ENCODE measurements at regions not wholly inside any gene's neighbourhood (a gene's known extent, or its start where the extent isn't known, plus 50 kb on each side); places are given as distances from the start of the nearest gene placed in this dataset.
"Not testable (repeated sequence)": the region's sequence is repeated elsewhere in the genome, so short reads cannot be mapped to it uniquely, and the experiment has no call there.

- Histone ChIP-seq H3K36me3 (ENCODE audit: control insufficient read depth, insufficient read depth, low read length) (no peaks in the 10 kb centered on the region), H3K27ac (ENCODE audit: insufficient read depth, low read length, poor library complexity, severe bottlenecking) (no peak overlapping the region), H3K4me3 (ENCODE audit: insufficient read depth, low read depth, low read length, poor library complexity, severe bottlenecking) (no peak overlapping the region), H3K4me1 (ENCODE audit: control insufficient read depth, insufficient read depth, low read length, poor library complexity, severe bottlenecking) (no peaks in the 10 kb centered on the region), H3K27me3 (replicated peaks; ENCODE audit: control insufficient read depth, insufficient read depth, low read length, poor library complexity, severe bottlenecking) (no peaks in the 10 kb centered on the region), H3K9me3 (ENCODE audit: control insufficient read depth, low read length) (no peaks in the 10 kb centered on the region)
- no peak for DNase-seq
Observed at GRCh38 chr19:30978639-30979038, 370.6 kb downstream of the TSHZ3 start.

- Histone ChIP-seq H3K27me3 (replicated peaks; ENCODE audit: control insufficient read depth, insufficient read depth, low read length, poor library complexity, severe bottlenecking) (no peaks in the 10 kb centered on the region), H3K4me1 (ENCODE audit: control insufficient read depth, insufficient read depth, low read length, poor library complexity, severe bottlenecking) (no peaks in the 10 kb centered on the region), H3K27ac (ENCODE audit: insufficient read depth, low read length, poor library complexity, severe bottlenecking) (no peak overlapping the region), H3K4me3 (ENCODE audit: insufficient read depth, low read depth, low read length, poor library complexity, severe bottlenecking) (no peak overlapping the region), H3K36me3 (ENCODE audit: control insufficient read depth, insufficient read depth, low read length) (no peaks in the 10 kb centered on the region), H3K9me3 (ENCODE audit: control insufficient read depth, low read length) (no peaks in the 10 kb centered on the region)
- DNase-seq: no peak
Observed at GRCh38 chr19:30969591-30969990, 379.6 kb downstream of the TSHZ3 start.

- DNase-seq: no peak
- Histone ChIP-seq H3K4me1 (ENCODE audit: control insufficient read depth, insufficient read depth, low read length, poor library complexity, severe bottlenecking) (no peaks in the 10 kb centered on the region), H3K9me3 (ENCODE audit: control insufficient read depth, low read length) (no peaks in the 10 kb centered on the region), H3K27ac (ENCODE audit: insufficient read depth, low read length, poor library complexity, severe bottlenecking) (no peak overlapping the region), H3K27me3 (replicated peaks; ENCODE audit: control insufficient read depth, insufficient read depth, low read length, poor library complexity, severe bottlenecking) (no peaks in the 10 kb centered on the region), H3K36me3 (ENCODE audit: control insufficient read depth, insufficient read depth, low read length) (no peaks in the 10 kb centered on the region), H3K4me3 (ENCODE audit: insufficient read depth, low read depth, low read length, poor library complexity, severe bottlenecking) (no peak overlapping the region)
Observed at GRCh38 chr19:30968841-30969399, 380.3 kb downstream of the TSHZ3 start.

GRCh38 chr19:30968210-30968609 lies 381.0 kb downstream of the TSHZ3 start:
- H3K27me3 ChIP-seq (replicated peaks; ENCODE audit: control insufficient read depth, insufficient read depth, low read length, poor library complexity, severe bottlenecking): no peaks in the 10 kb centered on the region
- no peaks in the 10 kb centered on the region for H3K4me1 ChIP-seq (ENCODE audit: control insufficient read depth, insufficient read depth, low read length, poor library complexity, severe bottlenecking)

GRCh38 chr19:30966486-30966885 lies 382.8 kb downstream of the TSHZ3 start:
- no peaks in the 10 kb centered on the region for H3K36me3 ChIP-seq (ENCODE audit: control insufficient read depth, insufficient read depth, low read length)
- H3K9me3 ChIP-seq (ENCODE audit: control insufficient read depth, low read length): no peaks in the 10 kb centered on the region
- no peak overlapping the region for H3K4me3 ChIP-seq (ENCODE audit: insufficient read depth, low read depth, low read length, poor library complexity, severe bottlenecking)
- H3K4me1 ChIP-seq (ENCODE audit: control insufficient read depth, insufficient read depth, low read length, poor library complexity, severe bottlenecking): no peaks in the 10 kb centered on the region
- H3K27ac ChIP-seq (ENCODE audit: insufficient read depth, low read length, poor library complexity, severe bottlenecking): no peak overlapping the region
- DNase-seq: no peak
- no peaks in the 10 kb centered on the region for H3K27me3 ChIP-seq (replicated peaks; ENCODE audit: control insufficient read depth, insufficient read depth, low read length, poor library complexity, severe bottlenecking)

More at GRCh38 chr19:30968210-30968609, 381.0 kb downstream of the TSHZ3 start:
- Histone ChIP-seq H3K4me3 (ENCODE audit: insufficient read depth, low read depth, low read length, poor library complexity, severe bottlenecking) (no peak overlapping the region), H3K9me3 (ENCODE audit: control insufficient read depth, low read length) (no peaks in the 10 kb centered on the region), H3K36me3 (ENCODE audit: control insufficient read depth, insufficient read depth, low read length) (no peaks in the 10 kb centered on the region), H3K27ac (ENCODE audit: insufficient read depth, low read length, poor library complexity, severe bottlenecking) (no peak overlapping the region)
- no peak for DNase-seq

GRCh38 chr19:30959011-30959410 lies 390.2 kb downstream of the TSHZ3 start:
- H3K27ac ChIP-seq (ENCODE audit: insufficient read depth, low read length, poor library complexity, severe bottlenecking): no peak overlapping the region
- H3K9me3 ChIP-seq (ENCODE audit: control insufficient read depth, low read length): no peaks in the 10 kb centered on the region
- no peak for DNase-seq
- no peaks in the 10 kb centered on the region for H3K4me1 ChIP-seq (ENCODE audit: control insufficient read depth, insufficient read depth, low read length, poor library complexity, severe bottlenecking)
- no peaks in the 10 kb centered on the region for H3K36me3 ChIP-seq (ENCODE audit: control insufficient read depth, insufficient read depth, low read length)
- no peaks in the 10 kb centered on the region for H3K27me3 ChIP-seq (replicated peaks; ENCODE audit: control insufficient read depth, insufficient read depth, low read length, poor library complexity, severe bottlenecking)
- H3K4me3 ChIP-seq (ENCODE audit: insufficient read depth, low read depth, low read length, poor library complexity, severe bottlenecking): no peak overlapping the region

- no peak for DNase-seq
- Histone ChIP-seq H3K27me3 (replicated peaks; ENCODE audit: control insufficient read depth, insufficient read depth, low read length, poor library complexity, severe bottlenecking) (no peaks in the 10 kb centered on the region), H3K36me3 (ENCODE audit: control insufficient read depth, insufficient read depth, low read length) (no peaks in the 10 kb centered on the region), H3K4me1 (ENCODE audit: control insufficient read depth, insufficient read depth, low read length, poor library complexity, severe bottlenecking) (no peaks in the 10 kb centered on the region), H3K4me3 (ENCODE audit: insufficient read depth, low read depth, low read length, poor library complexity, severe bottlenecking) (no peak overlapping the region), H3K27ac (ENCODE audit: insufficient read depth, low read length, poor library complexity, severe bottlenecking) (no peak overlapping the region), H3K9me3 (ENCODE audit: control insufficient read depth, low read length) (no peaks in the 10 kb centered on the region)
Observed at GRCh38 chr19:30955112-30956104, 393.8 kb downstream of the TSHZ3 start.

- H3K4me1 ChIP-seq (ENCODE audit: control insufficient read depth, insufficient read depth, low read length, poor library complexity, severe bottlenecking); H3K4me3 ChIP-seq (ENCODE audit: insufficient read depth, low read depth, low read length, poor library complexity, severe bottlenecking); H3K27ac ChIP-seq (ENCODE audit: insufficient read depth, low read length, poor library complexity, severe bottlenecking); H3K27me3 ChIP-seq (replicated peaks; ENCODE audit: control insufficient read depth, insufficient read depth, low read length, poor library complexity, severe bottlenecking); H3K36me3 ChIP-seq (ENCODE audit: control insufficient read depth, insufficient read depth, low read length); DNase-seq; H3K9me3 ChIP-seq (ENCODE audit: control insufficient read depth, low read length): not testable (repeated sequence)
Observed at GRCh38 chr19:30944276-30944932, 404.8 kb downstream of the TSHZ3 start.

GRCh38 chr19:30943101-30943843 lies 406.0 kb downstream of the TSHZ3 start:
- H3K36me3 ChIP-seq (ENCODE audit: control insufficient read depth, insufficient read depth, low read length): no peaks in the 10 kb centered on the region
- H3K4me3 ChIP-seq (ENCODE audit: insufficient read depth, low read depth, low read length, poor library complexity, severe bottlenecking): no peak overlapping the region
- no peak overlapping the region for H3K27ac ChIP-seq (ENCODE audit: insufficient read depth, low read length, poor library complexity, severe bottlenecking)
- no peaks in the 10 kb centered on the region for H3K27me3 ChIP-seq (replicated peaks; ENCODE audit: control insufficient read depth, insufficient read depth, low read length, poor library complexity, severe bottlenecking)
- H3K9me3 ChIP-seq (ENCODE audit: control insufficient read depth, low read length): no peaks in the 10 kb centered on the region
- no peaks in the 10 kb centered on the region for H3K4me1 ChIP-seq (ENCODE audit: control insufficient read depth, insufficient read depth, low read length, poor library complexity, severe bottlenecking)
- DNase-seq: no peak

Data from effector memory CD4-positive, alpha-beta T cell (primary cell).